Keratinocyte (primary cell): ENCODE measurements at regions not wholly inside any gene's neighbourhood (a gene's known extent, or its start where the extent isn't known, plus 50 kb on each side); places are given as distances from the start of the nearest gene placed in this dataset.

ENCODE experiments used
- DNase-seq: peaks from one replicate; pipeline ENCODE4 v3.0.0-alpha.2; 2011; ENCODE audit warnings: low read depth, missing footprints, low spot score
- FAIRE-seq: peaks from 2 replicates; lab custom pipeline; 2011; peaks lifted over from hg19 to GRCh38; lab: Jason Lieb, UNC
- H2AFZ ChIP-seq: 2 replicates; pipeline ENCODE4 v1.6.0; 2012; ENCODE audit warnings: low read length, control low read depth, inconsistent platforms; ENCODE audit not compliant: control insufficient read depth
- H3K27ac ChIP-seq: 2 replicates; pipeline ENCODE4 v1.5.1; 2011; ENCODE audit warnings: low read length; ENCODE audit not compliant: control insufficient read depth, insufficient read depth
- H3K27me3 ChIP-seq: 3 replicates; pipeline ENCODE4 v1.6.0; 2011; ENCODE audit warnings: low read length; ENCODE audit not compliant: control insufficient read depth, insufficient read depth; ENCODE audit errors: extremely low read depth
- H3K36me3 ChIP-seq, 2 experiments: 2 replicates in 1 of 2; 3 replicates in 1 of 2; pipeline ENCODE4 v1.5.1; 2011; ENCODE audit warnings: low read length in 2 of 2, mild to moderate bottlenecking in 1 of 2; ENCODE audit not compliant: control insufficient read depth in 2 of 2, insufficient read depth in 2 of 2; ENCODE audit errors: extremely low read depth in 1 of 2
- H3K4me1 ChIP-seq: 3 replicates; pipeline ENCODE4 v1.5.1; 2011; ENCODE audit warnings: low read length; ENCODE audit not compliant: control insufficient read depth, insufficient read depth; ENCODE audit errors: extremely low read depth
- H3K4me2 ChIP-seq: 3 replicates; pipeline ENCODE4 v1.6.0; 2011; ENCODE audit warnings: low read depth, low read length; ENCODE audit not compliant: control insufficient read depth, insufficient read depth; ENCODE audit errors: extremely low read depth
- H3K4me3 ChIP-seq, 3 experiments: fragments of 200-600 bp in 1 of 3; sonication (generic) in 1 of 3; 2 replicates in 2 of 3; 3 replicates in 1 of 3; pipeline ENCODE4 v1.5.1; 2011 to 2016; ENCODE audit warnings: low read length in 3 of 3, mild to moderate bottlenecking in 3 of 3, control low read depth in 2 of 3, inconsistent platforms in 1 of 3, low read depth in 1 of 3, mixed read lengths in 1 of 3, mixed run types in 1 of 3, moderate library complexity in 1 of 3; ENCODE audit not compliant: control insufficient read depth in 2 of 3, insufficient read depth in 2 of 3; ENCODE audit errors: extremely low read depth in 1 of 3
- H3K79me2 ChIP-seq: 2 replicates; pipeline ENCODE4 v1.6.0; 2012; ENCODE audit warnings: low read length; ENCODE audit not compliant: control insufficient read depth, insufficient read depth
- H3K9ac ChIP-seq: 3 replicates; pipeline ENCODE4 v1.6.0; 2011; ENCODE audit warnings: low read length; ENCODE audit not compliant: control insufficient read depth, insufficient read depth; ENCODE audit errors: extremely low read depth
- H3K9me1 ChIP-seq: 3 replicates; pipeline ENCODE4 v1.6.0; 2011; ENCODE audit warnings: low read length; ENCODE audit not compliant: control insufficient read depth, insufficient read depth; ENCODE audit errors: extremely low read depth
- H3K9me3 ChIP-seq: 2 replicates; pipeline ENCODE4 v1.5.1; 2012; ENCODE audit warnings: low read depth, low read length; ENCODE audit not compliant: control insufficient read depth
- H4K20me1 ChIP-seq: 3 replicates; pipeline ENCODE4 v1.6.0; 2011; ENCODE audit warnings: low read length; ENCODE audit not compliant: control insufficient read depth, insufficient read depth; ENCODE audit errors: extremely low read depth
- EZH2 ChIP-seq: IDR thresholded peaks from one replicate; pipeline ENCODE4 v1.6.1; 2012; ENCODE audit warnings: inconsistent platforms, mild to moderate bottlenecking, low read length, moderate library complexity
- dilution Hi-C: fragments of 300-500 bp; cut with MboI; formaldehyde crosslinking; loops from one replicate; pipeline ENCODE4 v1.7.0; 2020; ENCODE audit warnings: low sequenced_read_pairs; ENCODE audit not compliant: extremely low pct_ligation_motif_present
- TF ChIP-seq, protein P1 (sequence below), 3 experiments: IDR thresholded peaks in 1 of 3; conservative IDR thresholded peaks in 1 of 3; optimal IDR thresholded peaks in 1 of 3; 2 replicates in 2 of 3; 3 replicates in 1 of 3; pipeline versions ENCODE3 to v1.5.1; 2011; ENCODE audit warnings: low read length in 3 of 3, mild to moderate bottlenecking in 3 of 3, moderate library complexity in 2 of 3, control low read depth in 1 of 3, inconsistent platforms in 1 of 3; ENCODE audit not compliant: insufficient read depth in 2 of 3; ENCODE audit errors: extremely low read depth in 1 of 3

DNA sequence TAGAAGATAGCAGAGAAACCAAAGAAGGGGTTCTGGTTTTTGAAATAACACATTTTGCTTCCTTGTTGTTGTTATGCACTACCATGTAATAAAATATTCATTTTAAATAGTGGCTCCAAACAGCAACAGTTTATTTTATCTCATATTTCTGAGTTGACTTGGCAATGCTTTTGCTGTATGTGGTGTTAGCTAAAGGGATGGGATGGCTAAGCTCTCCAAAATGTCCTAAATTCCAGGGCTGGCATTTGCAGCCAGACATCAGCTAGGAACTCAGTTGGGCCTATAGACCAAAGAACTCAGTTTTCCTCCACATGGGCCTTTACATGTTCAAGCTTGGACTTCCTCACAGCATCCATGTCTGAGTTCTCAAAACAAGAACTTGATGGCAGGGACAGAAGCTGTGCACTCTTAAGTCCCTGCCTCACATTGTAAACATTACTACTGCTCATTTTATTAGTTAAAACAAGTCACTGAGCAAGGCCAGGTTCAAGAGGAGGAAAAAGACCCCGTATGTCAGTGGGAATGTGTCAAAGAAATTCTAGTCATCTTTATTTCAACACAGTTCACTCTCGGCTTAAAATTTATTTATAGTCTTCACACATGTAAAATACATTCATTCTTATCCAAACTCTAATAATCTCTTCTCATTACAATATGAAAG, 819.3 kb upstream of the PCDH20 start:
- no peaks in the 10 kb centered on the region for H3K4me1 ChIP-seq
- FAIRE-seq (no peak), DNase-seq (no peak)
- H3K9me3 ChIP-seq, result no peaks in the 10 kb centered on the region
- no peak overlapping the region for H3K27ac ChIP-seq
- no peak overlapping the region for H3K4me2 ChIP-seq
- H2AFZ ChIP-seq, result no peak overlapping the region
- H4K20me1 ChIP-seq, result no peaks in the 10 kb centered on the region
- H3K9me1 ChIP-seq, result no peaks in the 10 kb centered on the region
- no peaks in the 10 kb centered on the region for H3K36me3 ChIP-seq
- no peak for TF ChIP-seq EZH2
- TF ChIP-seq, protein P1, sequence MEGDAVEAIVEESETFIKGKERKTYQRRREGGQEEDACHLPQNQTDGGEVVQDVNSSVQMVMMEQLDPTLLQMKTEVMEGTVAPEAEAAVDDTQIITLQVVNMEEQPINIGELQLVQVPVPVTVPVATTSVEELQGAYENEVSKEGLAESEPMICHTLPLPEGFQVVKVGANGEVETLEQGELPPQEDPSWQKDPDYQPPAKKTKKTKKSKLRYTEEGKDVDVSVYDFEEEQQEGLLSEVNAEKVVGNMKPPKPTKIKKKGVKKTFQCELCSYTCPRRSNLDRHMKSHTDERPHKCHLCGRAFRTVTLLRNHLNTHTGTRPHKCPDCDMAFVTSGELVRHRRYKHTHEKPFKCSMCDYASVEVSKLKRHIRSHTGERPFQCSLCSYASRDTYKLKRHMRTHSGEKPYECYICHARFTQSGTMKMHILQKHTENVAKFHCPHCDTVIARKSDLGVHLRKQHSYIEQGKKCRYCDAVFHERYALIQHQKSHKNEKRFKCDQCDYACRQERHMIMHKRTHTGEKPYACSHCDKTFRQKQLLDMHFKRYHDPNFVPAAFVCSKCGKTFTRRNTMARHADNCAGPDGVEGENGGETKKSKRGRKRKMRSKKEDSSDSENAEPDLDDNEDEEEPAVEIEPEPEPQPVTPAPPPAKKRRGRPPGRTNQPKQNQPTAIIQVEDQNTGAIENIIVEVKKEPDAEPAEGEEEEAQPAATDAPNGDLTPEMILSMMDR (optimal IDR thresholded peaks at IDR 0.05 in 1 of 3, IDR thresholded peaks at IDR 0.05 in 1 of 3, conservative IDR thresholded peaks at IDR 0.05 in 1 of 3; ENCODE audit: extremely low read depth in 1 of 3, insufficient read depth in 2 of 3, low read length in 3 of 3), result no peak
- dilution Hi-C loops, result no loop called here
- H3K79me2 ChIP-seq, result no peaks in the 10 kb centered on the region
- no peaks in the 10 kb centered on the region for H3K27me3 ChIP-seq
- H3K4me3 ChIP-seq, result no peak overlapping the region
- H3K9ac ChIP-seq, result no peak overlapping the region

DNA sequence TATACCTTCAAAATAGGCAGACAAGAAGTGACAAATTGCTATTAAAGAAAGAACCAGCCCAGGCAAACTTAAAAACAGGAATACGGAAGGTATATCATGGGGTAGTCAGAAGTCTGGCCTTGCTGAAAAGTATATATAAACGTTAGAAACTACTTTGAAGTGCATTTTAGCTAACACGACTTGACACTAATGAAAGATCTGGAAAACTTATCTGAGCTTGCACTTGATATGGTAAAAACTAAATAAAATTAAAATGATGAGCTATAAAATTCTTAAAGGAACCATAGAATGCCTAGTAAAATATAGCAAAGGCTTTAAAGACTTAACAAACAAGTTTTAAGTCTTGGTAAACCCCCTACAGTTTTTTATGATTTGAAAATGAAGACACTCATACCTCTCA, 795.3 kb upstream of the PCDH20 start:
- Histone ChIP-seq H3K4me2 (no peak overlapping the region), H3K4me1 (no peaks in the 10 kb centered on the region), H4K20me1 (no peaks in the 10 kb centered on the region), H3K9ac (no peak overlapping the region), H3K9me1 (no peaks in the 10 kb centered on the region), H3K4me3 (no peak overlapping the region), H3K27ac (no peak overlapping the region), H3K9me3 (no peaks in the 10 kb centered on the region), H3K79me2 (no peaks in the 10 kb centered on the region), H3K27me3 (no peaks in the 10 kb centered on the region), H2AFZ (no peak overlapping the region), H3K36me3 (no peaks in the 10 kb centered on the region)
- FAIRE-seq, result no peak
- dilution Hi-C loops, result no loop called here
- no peak for DNase-seq
- TF ChIP-seq, protein P1 (optimal IDR thresholded peaks at IDR 0.05 in 1 of 3, IDR thresholded peaks at IDR 0.05 in 1 of 3, conservative IDR thresholded peaks at IDR 0.05 in 1 of 3; ENCODE audit: extremely low read depth in 1 of 3, insufficient read depth in 2 of 3, low read length in 3 of 3), result no peak
- TF ChIP-seq EZH2, result no peak
